Activated CD4-positive, alpha-beta T cell treated with anti-CD3 and anti-CD28 coated beads, Interleukin-10, Interleukin-2, amounts not matched to agents 100 ng/mL and 50 ng/mL, durations not matched to agents 16 hours and 8 hours (primary cell): ENCODE measurements at regions not wholly inside any gene's neighbourhood (a gene's known extent, or its start where the extent isn't known, plus 50 kb on each side); places are given as distances from the start of the nearest gene placed in this dataset.

Experiments used
- DNase-seq: peaks from one replicate; pipeline ENCODE4 v3.0.0-alpha.2; 2020

- DNase-seq = no peak
Measured at GRCh38 chr2:139241286-139241685, 461.1 kb upstream of the NXPH2 start.

- DNase-seq = no peak
Measured at GRCh38 chr2:139237023-139237422, 456.8 kb upstream of the NXPH2 start.

GRCh38 chr2:139230881-139231280, 450.7 kb upstream of the NXPH2 start:
- DNase-seq = no peak

GRCh38 chr2:139228276-139228675, 448.1 kb upstream of the NXPH2 start:
- no peak for DNase-seq

- no peak for DNase-seq
Measured at GRCh38 chr2:139225961-139226360, 445.8 kb upstream of the NXPH2 start.

GRCh38 chr2:139218181-139218580, 438.0 kb upstream of the NXPH2 start:
- DNase-seq = no peak

GRCh38 chr2:139217641-139218040, 437.5 kb upstream of the NXPH2 start:
- DNase-seq = no peak

- no peak for DNase-seq
Measured at GRCh38 chr2:139216435-139216834, 436.2 kb upstream of the NXPH2 start.

- no peak for DNase-seq
Measured at GRCh38 chr2:139214801-139215200, 434.6 kb upstream of the NXPH2 start.

- DNase-seq = no peak
Measured at GRCh38 chr2:139209586-139209985, 429.4 kb upstream of the NXPH2 start.

GRCh38 chr2:139201516-139201915, 421.3 kb upstream of the NXPH2 start:
- DNase-seq = no peak

- DNase-seq = no peak
Measured at GRCh38 chr2:139196754-139197153, 416.6 kb upstream of the NXPH2 start.

- no peak for DNase-seq
Measured at GRCh38 chr2:139194546-139194945, 414.4 kb upstream of the NXPH2 start.

- no peak for DNase-seq
Measured at GRCh38 chr2:139177041-139177440, 396.9 kb upstream of the NXPH2 start.

GRCh38 chr2:139175510-139175909, 395.3 kb upstream of the NXPH2 start:
- DNase-seq = no peak

- no peak for DNase-seq
Measured at GRCh38 chr2:139170406-139170805, 390.2 kb upstream of the NXPH2 start.

- no peak for DNase-seq
Measured at GRCh38 chr2:139165601-139166000, 385.4 kb upstream of the NXPH2 start.

GRCh38 chr2:139165041-139165440, 384.9 kb upstream of the NXPH2 start:
- DNase-seq = no peak

- no peak for DNase-seq
Measured at GRCh38 chr2:139162957-139163356, 382.8 kb upstream of the NXPH2 start.

- DNase-seq = no peak
Measured at GRCh38 chr2:139162456-139162855, 382.3 kb upstream of the NXPH2 start.

- DNase-seq = no peak
Measured at GRCh38 chr2:139160836-139161235, 380.6 kb upstream of the NXPH2 start.

GRCh38 chr2:139159177-139159576, 379.0 kb upstream of the NXPH2 start:
- no peak for DNase-seq

- no peak for DNase-seq
Measured at GRCh38 chr2:139156730-139157129, 376.5 kb upstream of the NXPH2 start.

GRCh38 chr2:139155991-139156390, 375.8 kb upstream of the NXPH2 start:
- DNase-seq = no peak

- peak; percentile 0 for DNase-seq
Measured at GRCh38 chr2:139142252-139142880, 362.2 kb upstream of the NXPH2 start.

GRCh38 chr2:139124271-139124670, 344.1 kb upstream of the NXPH2 start:
- no peak for DNase-seq
